ENCODE measurements at regions not wholly inside any gene's neighbourhood (a gene's known extent, or its start where the extent isn't known, plus 50 kb on each side); places are given as distances from the start of the nearest gene placed in this dataset.

GRCh38 chr7:52473756-52474155, 561.7 kb upstream of the POM121L12 start:
- DNase-seq = no peak

- no peak for DNase-seq
Measured at GRCh38 chr7:52472006-52472620, 563.3 kb upstream of the POM121L12 start.

GRCh38 chr7:52465216-52465615, 570.2 kb upstream of the POM121L12 start:
- no peak for DNase-seq

- no peak for DNase-seq
Measured at GRCh38 chr7:52463341-52463740, 572.1 kb upstream of the POM121L12 start.

DNA sequence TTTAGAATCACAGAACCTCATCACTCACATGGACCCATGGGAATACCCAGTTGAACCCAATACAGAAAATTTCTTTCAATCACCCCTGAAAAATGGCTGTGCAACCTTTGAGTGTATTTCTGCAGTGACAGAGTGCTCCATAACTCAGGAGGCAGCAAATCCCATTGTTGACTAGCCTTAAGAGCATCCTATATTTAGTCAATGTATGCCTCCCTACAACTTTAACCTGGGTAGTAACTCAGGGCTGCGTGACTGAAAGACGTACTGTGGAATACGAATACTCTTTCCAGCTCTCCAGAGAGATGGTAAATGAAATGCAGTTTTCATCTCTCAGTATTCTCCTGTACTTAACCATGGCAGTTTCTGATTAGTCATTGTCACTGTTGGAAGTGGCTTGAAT, 573.0 kb upstream of the POM121L12 start:
- DNase-seq = no peak

- no peak for DNase-seq
Measured at GRCh38 chr7:52455571-52455970, 579.9 kb upstream of the POM121L12 start.

GRCh38 chr7:52450816-52451215, 584.6 kb upstream of the POM121L12 start:
- DNase-seq = no peak

GRCh38 chr7:52447581-52448180, 587.8 kb upstream of the POM121L12 start:
- DNase-seq = no peak

DNA sequence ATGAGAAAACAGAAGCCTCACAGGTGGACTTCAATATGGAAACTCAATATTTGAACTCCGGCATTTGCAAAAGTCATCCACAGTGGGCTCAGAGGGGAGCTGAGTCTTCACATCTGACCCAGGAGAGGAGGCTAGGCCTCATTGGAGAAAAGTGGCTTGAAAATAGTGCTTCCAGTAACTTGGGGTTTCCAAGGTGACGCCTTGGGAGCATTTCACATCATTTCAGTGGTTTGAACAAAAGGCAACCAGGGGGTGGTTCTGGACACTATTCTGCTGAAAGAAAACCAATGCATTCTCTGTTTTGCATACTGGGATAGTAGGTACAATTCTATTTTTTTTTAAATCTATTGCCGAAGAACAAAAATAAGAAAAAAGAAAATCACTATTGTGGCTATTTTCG, 599.2 kb upstream of the POM121L12 start:
- no peak for DNase-seq

GRCh38 chr7:52431082-52431815, 604.2 kb upstream of the POM121L12 start:
- no peak for DNase-seq

- DNase-seq = no peak
Measured at GRCh38 chr7:52423251-52423650, 612.2 kb upstream of the POM121L12 start.

DNA sequence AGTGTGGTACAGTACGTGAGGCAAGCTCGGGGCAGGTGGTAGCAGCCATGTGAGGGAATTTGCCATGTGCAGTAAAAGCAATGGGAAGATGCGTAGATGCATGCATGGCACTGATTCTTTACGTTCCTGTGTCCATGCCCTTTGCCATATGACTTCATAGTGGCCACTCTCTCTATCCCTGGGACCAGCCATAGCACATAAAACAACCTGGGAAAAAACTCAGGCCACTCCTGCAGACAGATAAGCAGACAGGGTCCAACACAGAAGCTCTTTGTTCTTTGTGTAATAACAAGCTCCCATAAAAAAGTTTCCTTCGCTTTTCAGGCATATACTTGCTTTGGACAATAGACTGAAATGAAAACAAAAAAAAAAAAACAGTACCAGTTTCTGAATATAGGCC, 622.4 kb upstream of the POM121L12 start:
- DNase-seq = no peak

- DNase-seq = no peak
Measured at GRCh38 chr7:52410032-52410431, 625.4 kb upstream of the POM121L12 start.

GRCh38 chr7:52406808-52407207, 628.6 kb upstream of the POM121L12 start:
- no peak for DNase-seq

DNA sequence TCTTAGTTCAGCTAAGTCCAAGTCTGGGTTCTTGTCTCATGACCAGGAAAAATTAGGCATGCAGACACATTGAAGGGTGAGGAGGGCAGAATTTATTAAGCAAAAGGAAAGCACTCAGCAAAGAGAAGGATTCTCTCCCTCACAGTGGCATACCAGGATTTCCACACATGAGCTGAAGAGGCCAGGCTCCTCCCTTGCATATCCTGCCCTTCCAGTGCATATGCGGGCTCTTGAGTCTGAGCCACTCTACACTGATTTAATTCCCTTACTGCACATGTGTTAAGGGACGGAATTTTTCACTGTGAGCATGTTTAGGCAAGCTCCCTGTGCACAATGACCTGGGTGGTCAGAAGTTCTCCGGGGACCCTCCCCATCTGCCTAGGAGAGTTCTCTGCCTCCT, 652.7 kb upstream of the POM121L12 start:
- no peak for DNase-seq

GRCh38 chr7:52369922-52370321, 665.5 kb upstream of the POM121L12 start:
- no peak for DNase-seq

DNA sequence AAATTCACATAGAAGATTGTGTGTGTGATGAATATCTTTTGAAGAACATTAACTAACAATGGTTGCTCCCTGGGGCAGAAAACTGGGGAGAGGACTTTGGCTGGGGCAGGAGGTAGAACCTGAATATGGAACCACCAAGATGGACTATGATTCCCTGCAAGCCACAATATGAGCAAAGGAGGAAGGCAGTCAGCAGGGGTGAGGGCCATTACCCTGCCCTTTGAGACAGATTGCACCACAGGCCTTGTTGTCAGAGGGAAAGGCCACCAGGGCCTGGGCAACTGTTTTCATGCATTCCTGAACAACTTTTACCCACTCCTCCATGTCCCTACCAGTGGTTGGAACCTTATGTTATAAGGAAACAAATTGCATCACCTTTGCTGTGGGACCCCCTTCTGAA, 670.1 kb upstream of the POM121L12 start:
- DNase-seq = no peak

- DNase-seq = no peak
Measured at GRCh38 chr7:52362521-52362920, 672.9 kb upstream of the POM121L12 start.

GRCh38 chr7:52360541-52360940, 674.9 kb upstream of the POM121L12 start:
- DNase-seq = no peak

- DNase-seq = no peak
Measured at GRCh38 chr7:52355053-52355452, 680.4 kb upstream of the POM121L12 start.

DNA sequence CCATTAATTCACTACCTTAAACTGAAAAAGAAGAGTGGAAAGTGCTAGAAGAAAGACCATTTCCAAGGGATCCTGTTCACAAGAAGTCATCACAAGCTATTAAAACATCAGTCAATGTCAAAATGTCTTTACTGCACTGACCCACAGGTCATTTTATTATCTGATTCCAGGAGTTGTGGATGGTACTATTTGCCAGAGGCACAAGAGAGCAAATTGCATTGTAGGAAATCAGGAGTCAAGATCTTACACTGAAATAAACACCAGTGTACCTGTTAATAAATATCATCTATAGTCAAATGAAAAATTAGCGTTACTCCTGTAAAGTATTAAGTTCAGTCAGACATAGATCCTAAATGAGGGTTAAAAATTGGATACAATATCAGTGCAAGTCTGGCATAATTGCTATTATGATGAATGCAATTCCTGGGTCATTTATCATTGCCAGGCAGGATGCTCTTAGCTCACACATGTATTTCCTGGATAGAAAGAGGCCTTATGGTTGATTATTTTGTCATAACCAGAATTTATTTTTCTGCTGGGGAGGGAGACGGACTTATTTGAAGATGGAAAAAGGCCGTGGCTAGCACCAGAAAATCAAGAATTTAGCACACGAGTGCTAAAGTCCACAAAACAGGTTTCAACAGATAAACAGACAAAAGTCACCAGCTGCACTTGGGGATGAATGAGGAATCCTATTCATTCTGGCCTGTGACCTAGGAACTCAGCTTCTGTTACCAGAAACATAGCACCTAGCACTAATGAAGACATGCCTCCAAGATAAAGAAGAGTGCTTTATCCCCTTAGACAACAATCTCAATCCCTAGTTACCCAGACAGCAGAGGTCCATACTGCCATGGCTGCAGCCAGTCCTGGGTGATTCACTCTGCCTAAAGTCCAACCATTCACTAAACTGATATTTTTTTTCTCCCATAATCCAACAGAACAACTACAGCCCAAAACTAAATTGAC, 683.1 kb upstream of the POM121L12 start:
- DNase-seq = no peak

DNA sequence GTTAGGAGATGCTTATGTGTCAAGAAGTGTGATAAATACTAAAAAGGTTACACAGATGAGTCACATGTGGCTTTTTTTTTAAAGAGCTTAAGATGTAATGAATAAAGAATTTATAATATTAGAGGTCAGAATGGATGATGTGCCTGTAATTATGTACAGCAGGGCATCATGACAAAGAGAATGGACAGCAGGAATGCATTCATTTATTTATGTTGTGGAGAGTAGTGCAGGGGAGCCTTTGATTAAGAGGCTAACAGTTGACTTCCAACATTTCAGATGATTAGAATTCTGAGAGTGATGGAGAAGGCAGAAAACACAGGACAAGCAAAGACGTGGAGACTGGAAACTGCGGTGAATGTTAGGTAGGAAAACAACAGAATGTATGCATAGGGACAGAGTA, 691.4 kb upstream of the POM121L12 start:
- DNase-seq = no peak

DNA sequence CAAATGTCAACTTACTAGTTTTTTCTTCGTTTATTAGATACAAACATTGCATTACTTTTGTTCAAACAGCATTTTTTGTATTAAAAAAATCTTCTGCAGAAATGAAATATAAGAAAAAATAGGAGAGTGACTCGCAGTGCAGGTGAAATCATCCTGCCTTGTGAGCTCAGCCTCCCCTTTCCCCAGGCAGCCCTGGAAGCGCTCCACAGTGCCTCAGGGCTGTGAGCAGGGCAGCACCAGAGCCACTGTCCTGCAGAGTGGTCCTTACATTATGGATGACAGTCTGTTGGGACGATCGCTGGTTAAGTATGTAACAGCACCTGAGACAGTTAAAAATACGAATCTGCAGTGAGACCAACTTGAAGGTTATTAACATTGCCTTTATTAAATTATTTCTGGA, 695.4 kb upstream of the POM121L12 start:
- DNase-seq = no peak
